ENCODE measurements at regions not wholly inside any gene's neighbourhood (a gene's known extent, or its start where the extent isn't known, plus 50 kb on each side); places are given as distances from the start of the nearest gene placed in this dataset.

DNA sequence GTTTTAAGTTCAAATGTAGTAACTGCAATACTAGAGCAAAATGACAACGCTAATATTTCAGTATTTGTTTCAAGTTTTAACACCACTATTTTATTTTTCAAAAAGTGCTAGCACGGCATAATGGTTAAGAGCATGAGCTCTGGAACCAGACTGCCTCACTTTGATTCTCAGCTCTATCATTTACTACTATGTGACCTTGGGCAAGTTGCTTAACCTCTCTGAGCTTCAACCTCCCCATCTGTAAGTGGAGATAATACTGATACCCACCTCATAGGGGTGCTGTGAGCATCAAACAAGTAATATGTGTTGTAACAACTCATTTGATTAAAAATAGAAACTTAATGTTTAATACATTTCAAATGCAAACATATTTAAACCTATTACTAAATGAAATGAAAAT, 115.4 kb upstream of the NPHP3 start:
- 80% methylated on average over 1 of the region's 2 CpGs for WGBS (ENCODE audit: insufficient coverage)
- H3K27ac ChIP-seq (ENCODE audit: low read length) = no peak overlapping the region
- H3K27me3 ChIP-seq (ENCODE audit: control insufficient read depth, insufficient read depth, low read length) = no peaks in the 10 kb centered on the region
- no peak overlapping the region for H3K4me3 ChIP-seq (ENCODE audit: low read length)
- H3K4me1 ChIP-seq (ENCODE audit: control insufficient read depth, insufficient read depth, low read length) = no peaks in the 10 kb centered on the region
- no peaks in the 10 kb centered on the region for H3K9me3 ChIP-seq (replicated peaks; ENCODE audit: control insufficient read depth, low read depth, low read length)
- DNase-seq = no peak
- no peaks in the 10 kb centered on the region for H3K36me3 ChIP-seq (ENCODE audit: control insufficient read depth, insufficient read depth, low read length)

GRCh38 chr3:132834356-132834755, 112.1 kb upstream of the NPHP3 start:
- no peaks in the 10 kb centered on the region for H3K4me1 ChIP-seq (ENCODE audit: control insufficient read depth, insufficient read depth, low read length)
- 80% methylated on average over 1 of the region's 3 CpGs for WGBS (ENCODE audit: insufficient coverage)

GRCh38 chr3:132829101-132829500, 106.9 kb upstream of the NPHP3 start:
- Histone ChIP-seq H3K27me3 (ENCODE audit: control insufficient read depth, insufficient read depth, low read length) (no peaks in the 10 kb centered on the region), H3K4me3 (ENCODE audit: low read length) (no peak overlapping the region), H3K9me3 (replicated peaks; ENCODE audit: control insufficient read depth, low read depth, low read length) (no peaks in the 10 kb centered on the region), H3K4me1 (ENCODE audit: control insufficient read depth, insufficient read depth, low read length) (no peaks in the 10 kb centered on the region), H3K36me3 (ENCODE audit: control insufficient read depth, insufficient read depth, low read length) (no peaks in the 10 kb centered on the region), H3K27ac (ENCODE audit: low read length) (no peak overlapping the region)
- WGBS (ENCODE audit: insufficient coverage) = 87% methylated on average over 5 of the region's 7 CpGs
- DNase-seq = no peak

More at GRCh38 chr3:132834356-132834755, 112.1 kb upstream of the NPHP3 start:
- DNase-seq = no peak
- H3K27ac ChIP-seq (ENCODE audit: low read length) = no peak overlapping the region
- H3K36me3 ChIP-seq (ENCODE audit: control insufficient read depth, insufficient read depth, low read length) = no peaks in the 10 kb centered on the region
- no peaks in the 10 kb centered on the region for H3K27me3 ChIP-seq (ENCODE audit: control insufficient read depth, insufficient read depth, low read length)
- H3K9me3 ChIP-seq (replicated peaks; ENCODE audit: control insufficient read depth, low read depth, low read length) = no peaks in the 10 kb centered on the region
- no peak overlapping the region for H3K4me3 ChIP-seq (ENCODE audit: low read length)

DNA sequence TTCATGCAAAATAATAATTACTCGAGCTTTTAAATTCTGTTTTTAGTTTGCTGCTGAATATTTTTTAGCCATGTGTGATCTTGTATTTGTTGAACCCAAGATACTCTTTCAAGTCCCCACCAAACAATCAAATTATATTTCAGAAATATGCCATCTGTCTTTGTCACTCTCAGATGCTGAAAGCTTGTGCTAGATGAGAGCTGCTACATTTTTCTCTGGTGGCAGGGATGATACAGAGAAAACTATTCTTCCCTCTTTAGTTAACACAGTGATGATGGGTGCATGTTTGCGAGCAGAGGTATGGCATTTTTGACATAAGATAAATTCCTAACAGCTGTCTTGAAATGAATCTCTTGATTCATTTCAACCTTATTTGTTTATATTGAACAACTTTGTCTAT, 100.6 kb upstream of the NPHP3 start:
- no CpG with 5 or more reads among the region's 2 CpGs for WGBS (ENCODE audit: insufficient coverage)
- peak; percentile 14 for DNase-seq
- no peaks in the 10 kb centered on the region for H3K9me3 ChIP-seq (replicated peaks; ENCODE audit: control insufficient read depth, low read depth, low read length)

DNA sequence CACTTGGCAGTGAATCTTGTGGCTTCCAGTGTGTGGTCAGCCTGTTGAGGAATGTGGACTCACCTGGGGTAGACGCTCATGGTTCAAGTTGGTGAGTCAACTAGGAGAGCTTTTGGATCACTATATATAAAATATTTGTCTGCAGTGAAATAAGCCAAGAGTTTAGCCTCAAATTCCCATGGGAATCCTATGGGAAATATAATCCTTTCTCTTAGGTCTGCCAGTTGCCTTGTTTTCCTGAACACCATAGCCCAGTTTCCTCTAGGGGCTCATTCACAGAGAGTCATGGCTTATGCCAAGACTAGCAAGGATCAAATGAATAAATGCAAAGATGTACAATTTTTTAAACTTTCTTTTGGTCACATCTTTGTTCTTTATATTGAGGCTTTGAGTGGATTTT, 100.1 kb upstream of the NPHP3 start:
- no peak overlapping the region for H3K27ac ChIP-seq (ENCODE audit: low read length)
- H3K4me3 ChIP-seq (ENCODE audit: low read length) = no peak overlapping the region
- WGBS (ENCODE audit: insufficient coverage) = no CpG with 5 or more reads among the region's 1 CpG
- peaks cover 3% of the 10 kb centered on the region for H3K4me1 ChIP-seq (ENCODE audit: control insufficient read depth, insufficient read depth, low read length)
- DNase-seq = peak; percentile 9
- no peaks in the 10 kb centered on the region for H3K9me3 ChIP-seq (replicated peaks; ENCODE audit: control insufficient read depth, low read depth, low read length)
- H3K27me3 ChIP-seq (ENCODE audit: control insufficient read depth, insufficient read depth, low read length) = no peaks in the 10 kb centered on the region
- no peaks in the 10 kb centered on the region for H3K36me3 ChIP-seq (ENCODE audit: control insufficient read depth, insufficient read depth, low read length)

More for the DNA sequence above, 100.6 kb upstream of the NPHP3 start:
- H3K36me3 ChIP-seq (ENCODE audit: control insufficient read depth, insufficient read depth, low read length) = no peaks in the 10 kb centered on the region
- H3K27me3 ChIP-seq (ENCODE audit: control insufficient read depth, insufficient read depth, low read length) = no peaks in the 10 kb centered on the region
- H3K4me3 ChIP-seq (ENCODE audit: low read length) = no peak overlapping the region
- peaks cover 3% of the 10 kb centered on the region for H3K4me1 ChIP-seq (ENCODE audit: control insufficient read depth, insufficient read depth, low read length)
- no peak overlapping the region for H3K27ac ChIP-seq (ENCODE audit: low read length)

GRCh38 chr3:132821314-132821713, 99.1 kb upstream of the NPHP3 start:
- no peaks in the 10 kb centered on the region for H3K27me3 ChIP-seq (ENCODE audit: control insufficient read depth, insufficient read depth, low read length)
- H3K27ac ChIP-seq (ENCODE audit: low read length) = no peak overlapping the region
- no peak overlapping the region for H3K4me3 ChIP-seq (ENCODE audit: low read length)
- no peaks in the 10 kb centered on the region for H3K9me3 ChIP-seq (replicated peaks; ENCODE audit: control insufficient read depth, low read depth, low read length)
- 85% methylated on average over 2 of the region's 2 CpGs for WGBS (ENCODE audit: insufficient coverage)
- H3K4me1 ChIP-seq (ENCODE audit: control insufficient read depth, insufficient read depth, low read length) = peaks cover 3% of the 10 kb centered on the region
- no peak for DNase-seq
- H3K36me3 ChIP-seq (ENCODE audit: control insufficient read depth, insufficient read depth, low read length) = no peaks in the 10 kb centered on the region

DNA sequence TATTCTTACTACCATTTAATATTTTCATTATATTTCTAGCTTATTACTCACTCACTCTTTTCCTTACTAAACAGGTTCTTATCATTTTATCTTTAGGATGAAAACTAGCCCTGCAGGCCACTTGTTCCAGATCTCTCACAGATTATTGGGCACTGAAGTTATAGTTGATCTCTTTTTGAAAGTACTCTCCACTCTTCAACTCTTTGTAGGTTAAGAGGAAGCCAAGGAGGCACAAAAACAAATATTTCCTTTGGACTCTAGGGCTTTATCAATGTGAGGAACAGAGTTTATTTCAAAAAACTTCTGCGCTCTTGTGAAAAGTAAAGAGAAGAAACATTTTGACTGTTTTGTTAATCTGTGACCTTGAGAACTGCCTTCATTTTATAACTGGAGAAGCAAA, 96.0 kb upstream of the NPHP3 start:
- no CpG with 5 or more reads among the region's 1 CpG for WGBS (ENCODE audit: insufficient coverage)
- no peak for DNase-seq
- no peaks in the 10 kb centered on the region for H3K9me3 ChIP-seq (replicated peaks; ENCODE audit: control insufficient read depth, low read depth, low read length)
- no peak overlapping the region for H3K4me3 ChIP-seq (ENCODE audit: low read length)
- peaks cover 3% of the 10 kb centered on the region for H3K4me1 ChIP-seq (ENCODE audit: control insufficient read depth, insufficient read depth, low read length)
- no peaks in the 10 kb centered on the region for H3K36me3 ChIP-seq (ENCODE audit: control insufficient read depth, insufficient read depth, low read length)
- H3K27ac ChIP-seq (ENCODE audit: low read length) = no peak overlapping the region
- no peaks in the 10 kb centered on the region for H3K27me3 ChIP-seq (ENCODE audit: control insufficient read depth, insufficient read depth, low read length)

DNA sequence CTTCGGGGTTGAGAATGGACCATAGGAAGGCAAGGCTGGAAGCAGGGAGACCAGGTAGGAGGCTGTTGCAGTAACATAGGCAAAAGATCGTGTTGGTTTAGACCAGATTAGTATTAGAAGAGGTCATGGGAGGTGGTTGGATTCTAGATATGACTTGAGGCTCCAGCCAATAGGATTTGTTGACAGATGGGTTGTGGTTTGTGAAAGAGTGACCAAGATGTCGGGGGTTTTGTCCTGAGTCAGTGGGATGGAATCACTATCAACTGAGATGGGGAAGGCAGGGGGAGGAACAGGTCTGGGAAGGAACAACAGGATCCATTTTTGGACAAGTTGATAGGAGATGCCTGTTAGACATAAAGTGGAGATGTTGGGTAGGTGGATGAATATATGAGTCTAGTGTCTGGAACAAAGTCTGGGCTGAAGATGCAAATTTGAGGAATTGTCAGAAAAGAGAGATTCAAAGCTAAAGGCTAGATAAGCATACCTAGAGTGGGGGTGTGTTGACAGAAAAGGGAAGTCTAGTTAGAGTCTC, 95.5 kb upstream of the NPHP3 start:
- no peak overlapping the region for H3K27ac ChIP-seq (ENCODE audit: low read length)
- H3K9me3 ChIP-seq (replicated peaks; ENCODE audit: control insufficient read depth, low read depth, low read length) = no peaks in the 10 kb centered on the region
- no peaks in the 10 kb centered on the region for H3K27me3 ChIP-seq (ENCODE audit: control insufficient read depth, insufficient read depth, low read length)
- WGBS (ENCODE audit: insufficient coverage) = 85% methylated on average over 3 of the region's 3 CpGs
- no peaks in the 10 kb centered on the region for H3K36me3 ChIP-seq (ENCODE audit: control insufficient read depth, insufficient read depth, low read length)
- peaks cover 3% of the 10 kb centered on the region for H3K4me1 ChIP-seq (ENCODE audit: control insufficient read depth, insufficient read depth, low read length)
- no peak overlapping the region for H3K4me3 ChIP-seq (ENCODE audit: low read length)
- no peak for DNase-seq

GRCh38 chr3:132805071-132805470, 82.9 kb upstream of the NPHP3 start:
- Histone ChIP-seq H3K27me3 (ENCODE audit: control insufficient read depth, insufficient read depth, low read length) (no peaks in the 10 kb centered on the region), H3K36me3 (ENCODE audit: control insufficient read depth, insufficient read depth, low read length) (no peaks in the 10 kb centered on the region), H3K4me3 (ENCODE audit: low read length) (no peak overlapping the region), H3K27ac (ENCODE audit: low read length) (no peak overlapping the region), H3K9me3 (replicated peaks; ENCODE audit: control insufficient read depth, low read depth, low read length) (no peaks in the 10 kb centered on the region), H3K4me1 (ENCODE audit: control insufficient read depth, insufficient read depth, low read length) (peaks cover 7% of the 10 kb centered on the region)
- no peak for DNase-seq
- no CpG with 5 or more reads among the region's 1 CpG for WGBS (ENCODE audit: insufficient coverage)

- no peaks in the 10 kb centered on the region for H3K9me3 ChIP-seq (replicated peaks; ENCODE audit: control insufficient read depth, low read depth, low read length)
- H3K36me3 ChIP-seq (ENCODE audit: control insufficient read depth, insufficient read depth, low read length) = no peaks in the 10 kb centered on the region
- peaks cover 7% of the 10 kb centered on the region for H3K4me1 ChIP-seq (ENCODE audit: control insufficient read depth, insufficient read depth, low read length)
- no peak overlapping the region for H3K4me3 ChIP-seq (ENCODE audit: low read length)
- H3K27ac ChIP-seq (ENCODE audit: low read length) = no peak overlapping the region
- H3K27me3 ChIP-seq (ENCODE audit: control insufficient read depth, insufficient read depth, low read length) = no peaks in the 10 kb centered on the region
- DNase-seq = no peak
Measured at GRCh38 chr3:132804498-132804897, 82.3 kb upstream of the NPHP3 start.

GRCh38 chr3:132803889-132804288, 81.7 kb upstream of the NPHP3 start:
- WGBS (ENCODE audit: insufficient coverage) = 14% methylated on average over 1 of the region's 4 CpGs
- Histone ChIP-seq H3K27ac (ENCODE audit: low read length) (no peak overlapping the region), H3K36me3 (ENCODE audit: control insufficient read depth, insufficient read depth, low read length) (no peaks in the 10 kb centered on the region), H3K9me3 (replicated peaks; ENCODE audit: control insufficient read depth, low read depth, low read length) (no peaks in the 10 kb centered on the region), H3K4me3 (ENCODE audit: low read length) (no peak overlapping the region), H3K4me1 (ENCODE audit: control insufficient read depth, insufficient read depth, low read length) (peaks cover 7% of the 10 kb centered on the region), H3K27me3 (ENCODE audit: control insufficient read depth, insufficient read depth, low read length) (no peaks in the 10 kb centered on the region)
- DNase-seq = no peak

All from muscle of leg (tissue), 3 donors.